ENCODE measurements at regions not wholly inside any gene's neighbourhood (a gene's known extent, or its start where the extent isn't known, plus 50 kb on each side); places are given as distances from the start of the nearest gene placed in this dataset.

GRCh38 chr1:59199147-59199546 is 97.7 kb upstream of the FGGY start:
- CTCF ChIA-PET (ENCODE audit: low intra/inter-chr PET ratio): interaction anchor here (0.7 kb wide), 1 partner anchor 350 kb away, joined by 3 read pairs; no protein-coding TSS in a partner anchor
- intact Hi-C loops (cut with micrococcal nuclease): no loop called here
- TF ChIP-seq GABPB2 (CRISPR knock-in tag; conservative IDR thresholded peaks at IDR 0.05) (no peak), ZNF3 (CRISPR knock-in tag; IDR thresholded peaks at IDR 0.05) (no peak), ZNF707 (CRISPR knock-in tag; conservative IDR thresholded peaks at IDR 0.05) (no peak), AFF4 (CRISPR knock-in tag; IDR thresholded peaks at IDR 0.05) (no peak), CEBPZ (IDR thresholded peaks at IDR 0.05; ENCODE audit: borderline replicate concordance, low read depth, low read length) (no peak), TCF3 (CRISPR knock-in tag; IDR thresholded peaks at IDR 0.05) (no peak), CREBBP (IDR thresholded peaks at IDR 0.05; ENCODE audit: low read depth, low read length) (no peak), PURB (CRISPR knock-in tag; IDR thresholded peaks at IDR 0.05; ENCODE audit: low read depth) (no peak), HMG20A (CRISPR knock-in tag; conservative IDR thresholded peaks at IDR 0.05) (no peak), DDX20 (tag; IDR thresholded peaks at IDR 0.05; ENCODE audit: low read depth) (no peak)
- TF ChIP-seq, protein P1, sequence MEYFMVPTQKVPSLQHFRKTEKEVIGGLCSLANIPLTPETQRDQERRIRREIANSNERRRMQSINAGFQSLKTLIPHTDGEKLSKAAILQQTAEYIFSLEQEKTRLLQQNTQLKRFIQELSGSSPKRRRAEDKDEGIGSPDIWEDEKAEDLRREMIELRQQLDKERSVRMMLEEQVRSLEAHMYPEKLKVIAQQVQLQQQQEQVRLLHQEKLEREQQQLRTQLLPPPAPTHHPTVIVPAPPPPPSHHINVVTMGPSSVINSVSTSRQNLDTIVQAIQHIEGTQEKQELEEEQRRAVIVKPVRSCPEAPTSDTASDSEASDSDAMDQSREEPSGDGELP (CRISPR knock-in tag; IDR thresholded peaks at IDR 0.05; ENCODE audit: borderline replicate concordance): no peak
- TF ChIP-seq, protein P2, sequence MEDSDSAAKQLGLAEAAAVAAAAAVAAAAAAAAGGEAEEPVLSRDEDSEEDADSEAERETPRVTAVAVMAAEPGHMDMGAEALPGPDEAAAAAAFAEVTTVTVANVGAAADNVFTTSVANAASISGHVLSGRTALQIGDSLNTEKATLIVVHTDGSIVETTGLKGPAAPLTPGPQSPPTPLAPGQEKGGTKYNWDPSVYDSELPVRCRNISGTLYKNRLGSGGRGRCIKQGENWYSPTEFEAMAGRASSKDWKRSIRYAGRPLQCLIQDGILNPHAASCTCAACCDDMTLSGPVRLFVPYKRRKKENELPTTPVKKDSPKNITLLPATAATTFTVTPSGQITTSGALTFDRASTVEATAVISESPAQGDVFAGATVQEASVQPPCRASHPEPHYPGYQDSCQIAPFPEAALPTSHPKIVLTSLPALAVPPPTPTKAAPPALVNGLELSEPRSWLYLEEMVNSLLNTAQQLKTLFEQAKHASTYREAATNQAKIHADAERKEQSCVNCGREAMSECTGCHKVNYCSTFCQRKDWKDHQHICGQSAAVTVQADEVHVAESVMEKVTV (CRISPR knock-in tag; IDR thresholded peaks at IDR 0.05): no peak

More at GRCh38 chr1:59199147-59199546, 97.7 kb upstream of the FGGY start:
- no peaks in the 10 kb centered on the region for H3K79me2 ChIP-seq (ENCODE audit: control insufficient read depth, insufficient read depth, low read length)
- H3K4me1 ChIP-seq (replicated peaks in 1 of 2; ENCODE audit: control insufficient read depth in 2 of 2, insufficient read depth in 2 of 2, low read length in 2 of 2): no peaks in the 10 kb centered on the region
- H4K20me1 ChIP-seq (replicated peaks; ENCODE audit: control insufficient read depth, insufficient read depth, low read length): no peaks in the 10 kb centered on the region
- H3K27me3 ChIP-seq (ENCODE audit: control insufficient read depth in 2 of 2, insufficient read depth in 2 of 2, low read length in 2 of 2): peaks cover 5 to 7% of the 10 kb centered on the region in 2 experiments; a peak in 3 of 5 replicates
- no TSS peak for BruUV-seq (replicated peaks)
- H3K9ac ChIP-seq (ENCODE audit: insufficient read depth in 1 of 2, low read depth in 2 of 2, low read length in 2 of 2): no peak overlapping the region
- FAIRE-seq (no peak), ATAC-seq (no peak), DNase-seq (ENCODE audit: extremely low read depth in 1 of 4, low spot score in 3 of 4) (no peak)
- H3K27ac ChIP-seq (ENCODE audit: extremely low read depth, low read depth, low read length): no peak overlapping the region
- in situ Hi-C loops (cut with MboI): no loop called here
- H3K4me2 ChIP-seq (ENCODE audit: insufficient read depth, low read length): no peak overlapping the region
- WGBS (ENCODE audit: insufficient coverage, low coverage, missing lambda C conversion rate): 0% methylated on average over 2 of the region's 2 CpGs
- no peak overlapping the region for H3K4me3 ChIP-seq
- H2AFZ ChIP-seq (ENCODE audit: low read depth, low read length): no peak overlapping the region
- no peaks in the 10 kb centered on the region for H3K9me1 ChIP-seq (ENCODE audit: control insufficient read depth, insufficient read depth, low read length)
- POLR2A ChIA-PET: no interaction called here
- no peaks in the 10 kb centered on the region for H3K36me3 ChIP-seq (ENCODE audit: control insufficient read depth, insufficient read depth, low read length)
- H3K9me3 ChIP-seq (replicated peaks; ENCODE audit: control insufficient read depth, insufficient read depth, low read depth, low read length): no peaks in the 10 kb centered on the region
